ENCODE measurements at regions not wholly inside any gene's neighbourhood (a gene's known extent, or its start where the extent isn't known, plus 50 kb on each side); places are given as distances from the start of the nearest gene placed in this dataset.

DNA sequence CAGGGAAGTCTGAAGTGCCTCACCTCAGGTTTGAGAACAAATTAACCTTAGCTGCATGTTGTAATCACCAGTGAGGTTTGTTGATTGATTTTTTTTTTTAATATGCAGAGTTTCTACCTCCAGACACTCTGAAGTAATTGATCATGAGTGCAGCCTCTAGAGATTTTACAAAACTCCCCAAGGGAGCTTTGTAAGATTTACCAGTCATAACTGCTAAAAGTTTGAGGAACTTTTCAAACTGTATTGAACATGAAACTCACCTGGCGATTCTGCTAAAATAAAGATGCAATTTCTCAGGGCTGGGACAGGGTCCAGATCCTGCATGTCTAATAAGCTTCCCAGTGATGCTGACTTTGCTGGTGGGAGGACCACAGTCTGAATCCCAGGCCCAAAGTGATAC lies 339.6 kb upstream of the DCC start:
- TF ChIP-seq EP300 (IDR thresholded peaks at IDR 0.05), result no peak
- TF ChIP-seq, protein P1, sequence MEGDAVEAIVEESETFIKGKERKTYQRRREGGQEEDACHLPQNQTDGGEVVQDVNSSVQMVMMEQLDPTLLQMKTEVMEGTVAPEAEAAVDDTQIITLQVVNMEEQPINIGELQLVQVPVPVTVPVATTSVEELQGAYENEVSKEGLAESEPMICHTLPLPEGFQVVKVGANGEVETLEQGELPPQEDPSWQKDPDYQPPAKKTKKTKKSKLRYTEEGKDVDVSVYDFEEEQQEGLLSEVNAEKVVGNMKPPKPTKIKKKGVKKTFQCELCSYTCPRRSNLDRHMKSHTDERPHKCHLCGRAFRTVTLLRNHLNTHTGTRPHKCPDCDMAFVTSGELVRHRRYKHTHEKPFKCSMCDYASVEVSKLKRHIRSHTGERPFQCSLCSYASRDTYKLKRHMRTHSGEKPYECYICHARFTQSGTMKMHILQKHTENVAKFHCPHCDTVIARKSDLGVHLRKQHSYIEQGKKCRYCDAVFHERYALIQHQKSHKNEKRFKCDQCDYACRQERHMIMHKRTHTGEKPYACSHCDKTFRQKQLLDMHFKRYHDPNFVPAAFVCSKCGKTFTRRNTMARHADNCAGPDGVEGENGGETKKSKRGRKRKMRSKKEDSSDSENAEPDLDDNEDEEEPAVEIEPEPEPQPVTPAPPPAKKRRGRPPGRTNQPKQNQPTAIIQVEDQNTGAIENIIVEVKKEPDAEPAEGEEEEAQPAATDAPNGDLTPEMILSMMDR (IDR thresholded peaks at IDR 0.05), result no peak

Measured in stomach (tissue), 4 donors.